BLaER1 treated with 17β-estradiol and CSF1 and Interleukin-3, amounts not matched to agents 10 nM and 100 nM (cell line): ENCODE measurements at regions not wholly inside any gene's neighbourhood (a gene's known extent, or its start where the extent isn't known, plus 50 kb on each side); places are given as distances from the start of the nearest gene placed in this dataset.
"Not testable (repeated sequence)": the region's sequence is repeated elsewhere in the genome, so short reads cannot be mapped to it uniquely, and the experiment has no call there.

Experiments used
- H3K27ac ChIP-seq, 11 experiments: shearing (Covaris generic); formaldehyde crosslinking; 2 replicates each; pipeline ENCODE4 v1.8.1; 2022
- H3K27me3 ChIP-seq, 11 experiments: shearing (Covaris generic); formaldehyde crosslinking; 2 replicates each; pipeline ENCODE4 v1.8.1; 2022
- H3K36me3 ChIP-seq, 11 experiments: shearing (Covaris generic); formaldehyde crosslinking; 2 replicates each; pipeline ENCODE4 v1.8.1; 2022
- H3K4me1 ChIP-seq, 10 experiments: shearing (Covaris generic); formaldehyde crosslinking; 2 replicates each; pipeline ENCODE4 v1.8.1; 2022
- H3K4me2 ChIP-seq, 11 experiments: shearing (Covaris generic); formaldehyde crosslinking; 2 replicates each; pipeline ENCODE4 v1.8.1; 2022
- H3K4me3 ChIP-seq, 10 experiments: shearing (Covaris generic); formaldehyde crosslinking; 2 replicates each; pipeline ENCODE4 v1.8.1; 2022
- H3K9ac ChIP-seq, 11 experiments: shearing (Covaris generic); formaldehyde crosslinking; 2 replicates each; pipeline ENCODE4 v1.8.1; 2022
- H3K9me3 ChIP-seq, 11 experiments: shearing (Covaris generic); formaldehyde crosslinking; replicated peaks in 1 of 11; 2 replicates each; pipeline ENCODE4 v1.8.1; 2022
- H4K20me1 ChIP-seq, 11 experiments: shearing (Covaris generic); formaldehyde crosslinking; 2 replicates each; pipeline ENCODE4 v1.8.1; 2022
- Cebpa-rat ChIP-seq, 11 experiments: shearing (Covaris generic); IDR thresholded peaks; 2 replicates each; pipeline ENCODE4 v1.8.1; 2022

DNA sequence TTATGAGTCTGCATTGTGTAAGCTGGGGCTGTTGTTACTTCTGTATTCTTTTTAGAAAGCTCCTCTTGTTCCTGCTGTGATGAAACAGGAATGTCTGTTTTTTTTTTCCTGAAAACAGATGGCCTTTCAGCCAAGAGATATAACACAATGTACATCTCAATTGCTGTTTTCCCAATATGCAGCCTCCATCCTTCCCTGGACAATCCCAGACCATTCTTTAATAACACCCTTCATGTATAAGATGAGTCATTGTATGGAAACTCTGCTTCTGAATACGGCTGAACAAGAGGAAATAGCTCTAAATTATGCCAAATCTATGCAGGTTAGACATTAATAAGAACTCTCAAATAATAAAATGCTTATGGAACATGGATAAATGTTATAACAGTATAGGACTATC, 60.2 kb upstream of the LRRC4C start:
- Histone ChIP-seq H3K9ac (no peak overlapping the region), H3K4me3 (no peak overlapping the region), H3K4me1 (no peaks in the 10 kb centered on the region), H3K27ac (no peak overlapping the region), H4K20me1 (no peaks in the 10 kb centered on the region), H3K36me3 (no peaks in the 10 kb centered on the region), H3K27me3 (no peaks in the 10 kb centered on the region), H3K4me2 (no peak overlapping the region), H3K9me3 (no peaks in the 10 kb centered on the region)
- no peak for TF ChIP-seq Cebpa-rat (IDR thresholded peaks at IDR 0.05)

DNA sequence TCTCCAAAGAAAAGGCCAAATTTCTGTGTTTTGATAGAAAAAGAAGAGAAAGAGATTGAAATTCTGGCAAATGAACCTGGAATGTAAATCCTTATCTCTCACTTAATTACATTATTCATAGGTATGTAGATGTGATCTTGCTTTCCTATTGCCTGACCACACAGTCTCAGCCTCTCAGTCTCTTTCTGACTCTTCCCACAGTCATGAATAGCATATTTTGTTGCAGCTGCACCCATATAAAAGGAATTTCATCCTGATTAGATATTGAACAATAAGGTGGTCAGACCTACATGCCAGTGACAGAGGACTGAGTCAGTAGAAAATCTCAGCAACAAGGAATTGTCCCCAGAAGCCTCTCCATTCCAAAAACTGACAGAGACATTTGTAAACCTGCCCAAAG, 62.9 kb upstream of the LRRC4C start:
- TF ChIP-seq Cebpa-rat (IDR thresholded peaks at IDR 0.05): no peak
- no peak overlapping the region for H3K4me2 ChIP-seq
- no peak overlapping the region for H3K4me3 ChIP-seq
- H3K4me1 ChIP-seq: no peaks in the 10 kb centered on the region
- H3K27me3 ChIP-seq: no peaks in the 10 kb centered on the region
- no peak overlapping the region for H3K27ac ChIP-seq
- no peaks in the 10 kb centered on the region for H3K36me3 ChIP-seq
- H3K9me3 ChIP-seq: no peaks in the 10 kb centered on the region
- no peaks in the 10 kb centered on the region for H4K20me1 ChIP-seq
- H3K9ac ChIP-seq: no peak overlapping the region

DNA sequence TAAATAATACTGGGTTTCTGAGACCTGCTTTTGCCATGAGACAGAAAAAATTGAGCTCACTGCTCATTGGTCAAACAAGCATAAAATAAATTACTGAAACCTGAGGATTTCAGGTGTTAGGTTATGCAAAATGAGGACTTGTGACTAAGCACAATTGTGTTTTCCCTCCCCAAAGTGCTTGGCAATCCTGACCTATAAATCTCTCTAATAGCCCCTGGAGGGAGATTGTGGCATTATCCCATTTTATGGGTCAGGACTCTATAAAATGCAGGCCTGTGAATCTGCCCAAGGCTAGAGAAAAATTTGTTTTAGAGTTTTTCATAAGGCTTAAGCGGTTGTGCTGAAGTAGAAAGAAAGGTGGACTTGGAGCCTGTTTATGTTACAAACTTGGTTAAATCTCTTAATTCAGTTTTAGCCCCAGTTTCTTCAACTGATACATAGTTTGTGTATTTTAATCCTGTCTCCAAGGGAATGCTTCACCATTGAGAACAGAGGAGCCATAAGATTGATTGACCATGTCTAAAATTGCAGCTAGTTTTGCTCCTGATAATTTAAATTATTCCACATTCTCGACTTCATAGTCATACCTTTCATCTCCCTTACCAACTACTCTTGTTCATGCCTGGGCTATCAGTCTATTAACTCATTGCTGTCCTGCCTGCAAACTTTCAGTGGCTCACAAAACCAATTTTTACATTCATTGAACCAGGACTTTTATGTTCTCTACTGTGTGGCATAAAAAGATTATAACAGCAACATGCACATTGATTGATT, 63.6 kb upstream of the LRRC4C start:
- no peak overlapping the region for H3K4me3 ChIP-seq
- H3K9me3 ChIP-seq: no peaks in the 10 kb centered on the region
- TF ChIP-seq Cebpa-rat (IDR thresholded peaks at IDR 0.05): no peak
- H3K27ac ChIP-seq: no peak overlapping the region
- H3K27me3 ChIP-seq: no peaks in the 10 kb centered on the region
- H4K20me1 ChIP-seq: no peaks in the 10 kb centered on the region
- H3K36me3 ChIP-seq: no peaks in the 10 kb centered on the region
- H3K4me1 ChIP-seq: no peaks in the 10 kb centered on the region
- H3K9ac ChIP-seq: no peak overlapping the region
- H3K4me2 ChIP-seq: no peak overlapping the region

DNA sequence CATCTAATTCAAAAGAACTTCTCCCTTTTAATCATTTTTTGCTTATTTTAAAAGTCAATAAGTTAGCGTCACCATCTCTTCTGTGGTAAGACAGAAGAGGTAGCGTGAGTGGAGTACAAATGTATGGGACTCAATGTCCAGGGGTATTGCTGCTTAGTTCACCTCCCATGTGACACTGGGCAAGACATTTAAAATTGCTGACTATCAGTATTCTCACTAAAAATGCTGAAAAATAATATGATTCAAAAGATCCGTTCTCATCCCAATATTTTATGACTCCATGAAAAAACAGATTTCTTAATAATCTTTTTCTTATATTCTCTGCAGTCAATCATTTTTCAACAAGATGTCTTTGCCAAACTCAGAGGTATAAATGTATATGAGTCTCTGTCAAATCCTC, 68.1 kb upstream of the LRRC4C start:
- H3K36me3 ChIP-seq: no peaks in the 10 kb centered on the region
- H3K4me1 ChIP-seq: no peaks in the 10 kb centered on the region
- H3K9me3 ChIP-seq: no peaks in the 10 kb centered on the region
- no peak overlapping the region for H3K4me3 ChIP-seq
- H3K9ac ChIP-seq: no peak overlapping the region
- no peak overlapping the region for H3K27ac ChIP-seq
- no peak overlapping the region for H3K4me2 ChIP-seq
- H4K20me1 ChIP-seq: no peaks in the 10 kb centered on the region
- no peak for TF ChIP-seq Cebpa-rat (IDR thresholded peaks at IDR 0.05)
- H3K27me3 ChIP-seq: no peaks in the 10 kb centered on the region

DNA sequence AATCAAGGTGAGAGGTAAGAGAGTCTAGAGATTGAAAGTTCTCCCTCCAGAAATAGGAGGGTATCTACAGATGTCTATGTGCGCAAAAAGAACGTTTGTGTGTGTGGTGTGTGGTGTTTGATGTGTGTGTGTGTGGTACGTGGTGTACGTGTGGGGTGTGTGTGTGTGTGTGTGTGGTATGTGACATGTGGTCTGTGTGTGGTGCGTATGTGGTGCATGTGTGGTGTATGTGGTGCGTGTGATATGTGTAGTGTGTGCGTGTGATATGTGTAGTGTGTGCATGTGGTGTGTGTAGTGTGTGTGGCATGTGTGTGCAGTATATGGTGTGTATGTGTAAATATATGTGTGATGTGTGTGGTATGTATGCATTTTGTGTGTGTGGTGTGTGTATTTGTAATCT, 73.0 kb upstream of the LRRC4C start:
- no peaks in the 10 kb centered on the region for H3K27me3 ChIP-seq
- H3K4me3 ChIP-seq: no peak overlapping the region
- no peaks in the 10 kb centered on the region for H3K4me1 ChIP-seq
- no peak overlapping the region for H3K9ac ChIP-seq
- no peak overlapping the region for H3K4me2 ChIP-seq
- H4K20me1 ChIP-seq: no peaks in the 10 kb centered on the region
- TF ChIP-seq Cebpa-rat (IDR thresholded peaks at IDR 0.05): no peak
- no peak overlapping the region for H3K27ac ChIP-seq
- H3K36me3 ChIP-seq: no peaks in the 10 kb centered on the region
- H3K9me3 ChIP-seq: no peaks in the 10 kb centered on the region

DNA sequence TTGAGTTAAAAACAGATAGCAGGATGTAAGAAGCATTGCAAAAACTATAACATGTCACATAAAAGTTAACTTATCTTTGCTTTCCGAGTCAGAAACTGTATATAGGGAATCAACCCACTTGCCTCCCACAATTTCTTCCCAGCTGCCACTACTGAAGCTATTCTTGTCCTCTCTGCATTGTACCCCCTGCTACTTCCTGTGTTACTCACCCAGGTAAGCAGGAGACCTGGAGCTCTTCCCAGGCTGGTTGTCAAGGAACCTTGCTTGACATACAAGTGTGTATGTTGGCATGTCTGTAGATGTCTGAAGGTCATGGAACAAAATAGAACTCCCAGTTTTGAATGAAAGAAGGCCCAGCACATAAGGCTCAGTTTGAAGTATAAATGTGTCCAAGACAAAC, 74.3 kb upstream of the LRRC4C start:
- Histone ChIP-seq H3K4me3 (no peak overlapping the region), H3K4me1 (no peaks in the 10 kb centered on the region), H3K27me3 (no peaks in the 10 kb centered on the region), H3K36me3 (no peaks in the 10 kb centered on the region), H3K27ac (no peak overlapping the region), H4K20me1 (no peaks in the 10 kb centered on the region), H3K4me2 (no peak overlapping the region), H3K9me3 (no peaks in the 10 kb centered on the region), H3K9ac (no peak overlapping the region)
- TF ChIP-seq Cebpa-rat (IDR thresholded peaks at IDR 0.05): no peak

DNA sequence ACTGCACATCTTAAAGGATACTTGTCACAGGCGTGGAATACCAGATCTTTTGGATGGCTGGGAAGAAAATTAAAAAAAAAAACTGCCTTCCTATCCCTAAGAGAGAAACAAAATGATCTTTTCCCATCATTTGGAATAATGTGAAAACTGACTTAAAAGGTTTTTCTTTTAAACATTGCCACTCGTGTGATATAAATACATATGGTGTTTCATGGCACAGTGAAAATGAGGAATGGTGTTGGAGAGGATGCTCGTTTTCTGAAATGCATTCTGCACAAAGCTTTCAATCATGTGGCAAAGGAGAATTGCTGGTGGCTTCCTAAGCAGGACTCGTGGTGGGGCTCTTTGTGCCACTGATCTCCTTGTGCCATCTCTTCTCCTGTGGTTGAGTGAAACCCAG, 74.9 kb upstream of the LRRC4C start:
- Histone ChIP-seq H3K4me2 (no peak overlapping the region), H4K20me1 (no peaks in the 10 kb centered on the region), H3K9ac (no peak overlapping the region), H3K27ac (no peak overlapping the region), H3K9me3 (no peaks in the 10 kb centered on the region), H3K4me1 (no peaks in the 10 kb centered on the region), H3K27me3 (no peaks in the 10 kb centered on the region), H3K36me3 (no peaks in the 10 kb centered on the region), H3K4me3 (no peak overlapping the region)
- TF ChIP-seq Cebpa-rat (IDR thresholded peaks at IDR 0.05): no peak

DNA sequence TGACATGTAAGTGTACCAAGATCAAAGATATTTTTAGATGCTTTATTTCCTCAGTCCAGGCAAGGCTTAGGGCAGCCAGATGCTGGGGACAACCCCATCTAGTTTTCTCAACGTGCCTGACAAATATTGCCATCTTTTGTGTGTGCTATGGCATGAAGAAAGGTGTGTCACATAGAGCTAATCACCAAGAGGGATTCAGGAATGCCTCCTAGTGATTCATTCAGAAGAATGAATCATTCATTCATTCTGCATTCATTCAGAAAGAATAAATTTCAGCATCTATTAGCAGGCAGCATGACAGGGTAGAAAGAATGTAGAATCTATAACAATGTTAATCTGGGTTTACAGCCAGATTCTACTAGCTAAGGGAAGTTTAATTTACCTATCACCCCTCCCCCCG, 75.4 kb upstream of the LRRC4C start:
- Histone ChIP-seq H3K4me1 (no peaks in the 10 kb centered on the region), H4K20me1 (no peaks in the 10 kb centered on the region), H3K27ac (no peak overlapping the region), H3K9ac (no peak overlapping the region), H3K9me3 (no peaks in the 10 kb centered on the region), H3K4me3 (no peak overlapping the region), H3K27me3 (no peaks in the 10 kb centered on the region), H3K4me2 (no peak overlapping the region), H3K36me3 (no peaks in the 10 kb centered on the region)
- TF ChIP-seq Cebpa-rat (IDR thresholded peaks at IDR 0.05): no peak

DNA sequence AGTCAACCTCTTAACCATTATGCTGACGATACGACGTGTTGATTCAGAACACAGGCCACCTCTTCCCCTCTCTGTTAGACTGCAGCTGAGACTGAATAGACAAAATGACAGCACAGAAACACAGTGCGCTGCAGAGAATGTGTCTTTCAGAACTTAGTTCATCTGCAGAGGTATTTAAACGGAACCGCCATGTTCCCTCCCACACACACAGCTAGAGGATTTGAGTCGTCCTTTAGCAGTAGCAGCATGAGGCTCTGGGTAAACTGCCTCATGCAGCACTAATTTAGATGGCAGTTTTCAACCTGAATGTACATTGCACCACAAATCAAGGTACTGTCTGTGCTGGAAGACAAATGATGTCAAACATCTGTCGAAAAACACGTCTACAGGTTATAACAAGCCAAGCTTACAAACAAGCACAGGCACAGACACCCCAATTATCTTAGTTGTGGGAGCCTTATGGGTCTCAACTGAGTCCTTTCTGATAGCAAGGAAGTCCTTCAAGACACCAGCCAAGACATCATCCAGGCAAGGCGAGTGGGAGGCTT, 76.6 kb upstream of the LRRC4C start:
- H3K27ac ChIP-seq: no peak overlapping the region
- H4K20me1 ChIP-seq: no peaks in the 10 kb centered on the region
- H3K9me3 ChIP-seq: no peaks in the 10 kb centered on the region
- no peak overlapping the region for H3K4me3 ChIP-seq
- H3K4me2 ChIP-seq: no peak overlapping the region
- no peaks in the 10 kb centered on the region for H3K36me3 ChIP-seq
- H3K27me3 ChIP-seq: no peaks in the 10 kb centered on the region
- H3K9ac ChIP-seq: no peak overlapping the region
- TF ChIP-seq Cebpa-rat (IDR thresholded peaks at IDR 0.05): no peak
- H3K4me1 ChIP-seq: no peaks in the 10 kb centered on the region

DNA sequence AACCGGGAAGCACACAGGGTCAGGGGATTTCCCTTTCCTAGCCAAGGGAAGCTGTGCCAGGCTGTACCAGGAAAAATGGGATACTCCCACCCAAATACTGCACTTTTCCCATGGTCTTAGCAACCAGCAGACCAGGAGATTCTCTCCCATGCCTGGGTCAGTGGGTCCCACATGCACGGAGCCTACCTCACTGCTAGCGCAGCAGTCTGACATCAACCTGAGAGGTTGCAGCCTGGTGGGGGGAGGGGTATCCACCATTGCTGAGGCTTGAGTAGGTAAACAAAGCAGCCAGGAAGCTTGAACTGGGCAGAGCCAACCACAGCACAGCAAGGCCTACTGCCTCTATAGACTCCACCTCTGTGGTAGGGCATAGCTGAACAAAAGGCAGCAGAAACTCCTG, 85.5 kb upstream of the LRRC4C start:
- H3K27ac ChIP-seq, H3K36me3 ChIP-seq, H4K20me1 ChIP-seq, H3K4me1 ChIP-seq, H3K27me3 ChIP-seq, H3K4me3 ChIP-seq, H3K4me2 ChIP-seq, H3K9ac ChIP-seq: not testable (repeated sequence)
- H3K9me3 ChIP-seq: peaks cover 0 to 13% (median 7%) of the 10 kb centered on the region in 11 experiments; a peak in 9 of 22 replicates
